ENCODE measurements at regions not wholly inside any gene's neighbourhood (a gene's known extent, or its start where the extent isn't known, plus 50 kb on each side); places are given as distances from the start of the nearest gene placed in this dataset.

DNA sequence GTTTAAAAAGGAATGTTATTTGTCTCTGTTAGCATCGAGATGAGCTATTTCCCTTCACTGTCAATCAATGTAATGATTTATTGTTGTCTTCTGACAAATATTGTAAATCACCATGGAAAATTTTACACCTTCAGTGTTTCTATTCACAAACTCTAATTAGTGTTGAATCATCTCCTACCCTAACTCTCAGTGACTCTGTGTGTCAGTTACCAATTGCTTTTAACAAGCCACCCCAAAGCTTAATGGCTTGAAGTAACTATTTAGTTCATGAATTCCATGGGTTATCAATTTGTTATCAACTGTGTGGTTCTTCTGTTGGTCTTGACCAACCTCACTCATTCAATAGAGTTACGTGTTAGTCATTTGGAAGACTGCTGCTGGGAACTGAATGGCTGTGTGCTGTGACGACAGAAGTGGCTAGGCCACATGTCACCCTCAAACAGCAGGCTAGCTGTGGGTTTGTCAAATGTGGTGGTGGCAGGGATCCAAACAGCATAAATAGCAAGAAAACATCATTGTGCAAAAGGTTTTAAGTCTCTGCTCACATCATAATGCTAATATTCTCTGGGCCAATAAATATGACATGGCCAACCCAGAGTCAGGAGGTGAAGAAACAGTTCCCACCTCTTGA, 910.8 kb upstream of the CDH2 start (continued):
- no peak for TF ChIP-seq BACH1 (IDR thresholded peaks at IDR 0.05; ENCODE audit: borderline replicate concordance)

DNA sequence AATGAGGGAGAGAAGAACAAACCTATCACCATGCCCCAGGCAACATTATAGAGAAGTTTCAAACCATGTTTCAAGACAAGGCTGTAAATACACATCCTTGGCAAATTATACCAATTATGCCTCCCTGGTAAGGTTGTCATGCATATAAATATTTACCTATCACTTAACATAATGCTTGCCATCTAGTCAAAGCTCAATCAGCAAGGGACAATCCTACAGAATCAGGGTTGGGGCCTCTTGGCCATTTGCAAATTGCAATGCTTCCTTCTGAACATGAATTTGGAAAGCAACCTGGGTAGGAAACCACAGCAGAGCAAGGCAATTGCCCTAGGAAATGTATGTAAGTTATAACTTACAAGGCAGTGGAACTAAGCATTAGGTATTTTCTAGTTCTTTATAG, 907.2 kb upstream of the CDH2 start:
- CTCF ChIA-PET, result no interaction called here
- TF ChIP-seq RFX5 (IDR thresholded peaks at IDR 0.05; ENCODE audit: low read depth, low read length) (no peak), KLF5 (IDR thresholded peaks at IDR 0.05; ENCODE audit: partially characterized antibody) (no peak), NFYB (IDR thresholded peaks at IDR 0.05; ENCODE audit: insufficient read depth, low read depth, low read length) (no peak), CBFB (IDR thresholded peaks at IDR 0.05; ENCODE audit: low read depth) (no peak), NR2C1 (IDR thresholded peaks at IDR 0.05) (no peak), JUNB (IDR thresholded peaks at IDR 0.05) (no peak), CREB1 (IDR thresholded peaks at IDR 0.05; ENCODE audit: low read depth) (no peak), CHD4 (IDR thresholded peaks at IDR 0.05) (no peak), MTA2 (IDR thresholded peaks at IDR 0.05; ENCODE audit: low read depth) (no peak), TBL1XR1 (IDR thresholded peaks at IDR 0.05; ENCODE audit: low read depth, low read length) (no peak), NR2C2 (IDR thresholded peaks at IDR 0.05; ENCODE audit: borderline replicate concordance, control insufficient read depth, insufficient read length, low read depth) (no peak), BRCA1 (IDR thresholded peaks at IDR 0.05; ENCODE audit: low read depth, low read length) (no peak), SIX5 (IDR thresholded peaks at IDR 0.05; ENCODE audit: low read depth, low read length, severe bottlenecking) (no peak), SREBF1 (IDR thresholded peaks at IDR 0.05; ENCODE audit: low read length) (no peak)
- TF ChIP-seq, protein P1, sequence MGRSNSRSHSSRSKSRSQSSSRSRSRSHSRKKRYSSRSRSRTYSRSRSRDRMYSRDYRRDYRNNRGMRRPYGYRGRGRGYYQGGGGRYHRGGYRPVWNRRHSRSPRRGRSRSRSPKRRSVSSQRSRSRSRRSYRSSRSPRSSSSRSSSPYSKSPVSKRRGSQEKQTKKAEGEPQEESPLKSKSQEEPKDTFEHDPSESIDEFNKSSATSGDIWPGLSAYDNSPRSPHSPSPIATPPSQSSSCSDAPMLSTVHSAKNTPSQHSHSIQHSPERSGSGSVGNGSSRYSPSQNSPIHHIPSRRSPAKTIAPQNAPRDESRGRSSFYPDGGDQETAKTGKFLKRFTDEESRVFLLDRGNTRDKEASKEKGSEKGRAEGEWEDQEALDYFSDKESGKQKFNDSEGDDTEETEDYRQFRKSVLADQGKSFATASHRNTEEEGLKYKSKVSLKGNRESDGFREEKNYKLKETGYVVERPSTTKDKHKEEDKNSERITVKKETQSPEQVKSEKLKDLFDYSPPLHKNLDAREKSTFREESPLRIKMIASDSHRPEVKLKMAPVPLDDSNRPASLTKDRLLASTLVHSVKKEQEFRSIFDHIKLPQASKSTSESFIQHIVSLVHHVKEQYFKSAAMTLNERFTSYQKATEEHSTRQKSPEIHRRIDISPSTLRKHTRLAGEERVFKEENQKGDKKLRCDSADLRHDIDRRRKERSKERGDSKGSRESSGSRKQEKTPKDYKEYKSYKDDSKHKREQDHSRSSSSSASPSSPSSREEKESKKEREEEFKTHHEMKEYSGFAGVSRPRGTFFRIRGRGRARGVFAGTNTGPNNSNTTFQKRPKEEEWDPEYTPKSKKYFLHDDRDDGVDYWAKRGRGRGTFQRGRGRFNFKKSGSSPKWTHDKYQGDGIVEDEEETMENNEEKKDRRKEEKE (IDR thresholded peaks at IDR 0.05), result no peak
- TF ChIP-seq, protein P2, sequence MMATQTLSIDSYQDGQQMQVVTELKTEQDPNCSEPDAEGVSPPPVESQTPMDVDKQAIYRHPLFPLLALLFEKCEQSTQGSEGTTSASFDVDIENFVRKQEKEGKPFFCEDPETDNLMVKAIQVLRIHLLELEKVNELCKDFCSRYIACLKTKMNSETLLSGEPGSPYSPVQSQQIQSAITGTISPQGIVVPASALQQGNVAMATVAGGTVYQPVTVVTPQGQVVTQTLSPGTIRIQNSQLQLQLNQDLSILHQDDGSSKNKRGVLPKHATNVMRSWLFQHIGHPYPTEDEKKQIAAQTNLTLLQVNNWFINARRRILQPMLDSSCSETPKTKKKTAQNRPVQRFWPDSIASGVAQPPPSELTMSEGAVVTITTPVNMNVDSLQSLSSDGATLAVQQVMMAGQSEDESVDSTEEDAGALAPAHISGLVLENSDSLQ (IDR thresholded peaks at IDR 0.05), result no peak
- TF ChIP-seq, protein P3, sequence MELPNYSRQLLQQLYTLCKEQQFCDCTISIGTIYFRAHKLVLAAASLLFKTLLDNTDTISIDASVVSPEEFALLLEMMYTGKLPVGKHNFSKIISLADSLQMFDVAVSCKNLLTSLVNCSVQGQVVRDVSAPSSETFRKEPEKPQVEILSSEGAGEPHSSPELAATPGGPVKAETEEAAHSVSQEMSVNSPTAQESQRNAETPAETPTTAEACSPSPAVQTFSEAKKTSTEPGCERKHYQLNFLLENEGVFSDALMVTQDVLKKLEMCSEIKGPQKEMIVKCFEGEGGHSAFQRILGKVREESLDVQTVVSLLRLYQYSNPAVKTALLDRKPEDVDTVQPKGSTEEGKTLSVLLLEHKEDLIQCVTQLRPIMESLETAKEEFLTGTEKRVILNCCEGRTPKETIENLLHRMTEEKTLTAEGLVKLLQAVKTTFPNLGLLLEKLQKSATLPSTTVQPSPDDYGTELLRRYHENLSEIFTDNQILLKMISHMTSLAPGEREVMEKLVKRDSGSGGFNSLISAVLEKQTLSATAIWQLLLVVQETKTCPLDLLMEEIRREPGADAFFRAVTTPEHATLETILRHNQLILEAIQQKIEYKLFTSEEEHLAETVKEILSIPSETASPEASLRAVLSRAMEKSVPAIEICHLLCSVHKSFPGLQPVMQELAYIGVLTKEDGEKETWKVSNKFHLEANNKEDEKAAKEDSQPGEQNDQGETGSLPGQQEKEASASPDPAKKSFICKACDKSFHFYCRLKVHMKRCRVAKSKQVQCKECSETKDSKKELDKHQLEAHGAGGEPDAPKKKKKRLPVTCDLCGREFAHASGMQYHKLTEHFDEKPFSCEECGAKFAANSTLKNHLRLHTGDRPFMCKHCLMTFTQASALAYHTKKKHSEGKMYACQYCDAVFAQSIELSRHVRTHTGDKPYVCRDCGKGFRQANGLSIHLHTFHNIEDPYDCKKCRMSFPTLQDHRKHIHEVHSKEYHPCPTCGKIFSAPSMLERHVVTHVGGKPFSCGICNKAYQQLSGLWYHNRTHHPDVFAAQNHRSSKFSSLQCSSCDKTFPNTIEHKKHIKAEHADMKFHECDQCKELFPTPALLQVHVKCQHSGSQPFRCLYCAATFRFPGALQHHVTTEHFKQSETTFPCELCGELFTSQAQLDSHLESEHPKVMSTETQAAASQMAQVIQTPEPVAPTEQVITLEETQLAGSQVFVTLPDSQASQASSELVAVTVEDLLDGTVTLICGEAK (IDR thresholded peaks at IDR 0.05; ENCODE audit: borderline replicate concordance), result no peak
- Histone ChIP-seq H3K36me3 (ENCODE audit: control insufficient read depth in 2 of 2, insufficient read depth in 2 of 2, low read length in 1 of 2) (no peaks in the 10 kb centered on the region), H3K27ac (ENCODE audit: control insufficient read depth, insufficient read depth) (no peak overlapping the region), H3K79me2 (ENCODE audit: control insufficient read depth, insufficient read depth, low read length) (no peaks in the 10 kb centered on the region), H3K4me1 (ENCODE audit: control insufficient read depth, insufficient read depth, low read length) (no peaks in the 10 kb centered on the region), H4K20me1 (ENCODE audit: control insufficient read depth, insufficient read depth) (no peaks in the 10 kb centered on the region), H2AFZ (ENCODE audit: control insufficient read depth, low read depth, low read length) (no peak overlapping the region), H3K27me3 (replicated peaks in 1 of 2; ENCODE audit: control insufficient read depth in 2 of 2, insufficient read depth in 2 of 2, low read length in 1 of 2) (no peaks in the 10 kb centered on the region), H3K9me3 (replicated peaks; ENCODE audit: control insufficient read depth, insufficient read depth, low read length) (no peaks in the 10 kb centered on the region), H3K4me3 (no peak overlapping the region), H3K9ac (ENCODE audit: control insufficient read depth, insufficient read depth, low read length) (no peak overlapping the region), H3K4me2 (ENCODE audit: control insufficient read depth, insufficient read depth) (no peak overlapping the region)
- no TSS peak for BruUV-seq (replicated peaks)
- ATAC-seq (no peak), FAIRE-seq (no peak), DNase-seq (ENCODE audit: low read depth, low spot score) (no peak)
- in situ Hi-C loops (cut with MboI), result no loop called here
- intact Hi-C loops (cut with micrococcal nuclease; ENCODE audit: unreplicated experiment), result no loop called here
- RAD21 ChIA-PET (ENCODE audit: unreplicated experiment), result no interaction called here
- SMC1A ChIA-PET (ENCODE audit: uncharacterized antibody, unreplicated experiment), result no interaction called here
- POLR2A ChIA-PET, result no interaction called here
